IPS-20b (cell line): ENCODE measurements at regions not wholly inside any gene's neighbourhood (a gene's known extent, or its start where the extent isn't known, plus 50 kb on each side); places are given as distances from the start of the nearest gene placed in this dataset.
"Not testable (repeated sequence)": the region's sequence is repeated elsewhere in the genome, so short reads cannot be mapped to it uniquely, and the experiment has no call there.

ENCODE experiments used
- H3K27ac ChIP-seq: one replicate; pipeline ENCODE4 v1.5.1; 2013; ENCODE audit warnings: low read length
- H3K27me3 ChIP-seq: 2 replicates; pipeline ENCODE4 v1.6.1; 2013; ENCODE audit warnings: mild to moderate bottlenecking, low read length, inconsistent platforms; ENCODE audit not compliant: insufficient read depth
- H3K36me3 ChIP-seq: 2 replicates; pipeline ENCODE4 v1.6.1; 2013; ENCODE audit warnings: low read depth, mild to moderate bottlenecking, inconsistent platforms, low read length, moderate library complexity; ENCODE audit not compliant: insufficient read depth
- H3K4me1 ChIP-seq: 2 replicates; pipeline ENCODE4 v1.6.1; 2013; ENCODE audit warnings: mild to moderate bottlenecking, control low read depth, inconsistent platforms, low read length, moderate library complexity; ENCODE audit not compliant: insufficient read depth
- H3K4me3 ChIP-seq: 2 replicates; pipeline ENCODE4 v1.5.1; 2013; ENCODE audit warnings: mild to moderate bottlenecking, low read length, inconsistent platforms
- H3K9ac ChIP-seq: 2 replicates; pipeline ENCODE4 v1.6.1; 2013; ENCODE audit warnings: low read depth, mild to moderate bottlenecking, inconsistent platforms, low read length, moderate library complexity
- H3K9me3 ChIP-seq: 2 replicates; pipeline ENCODE4 v1.6.1; 2013; ENCODE audit warnings: mild to moderate bottlenecking, low read depth, low read length, inconsistent platforms; ENCODE audit not compliant: insufficient read depth

- Histone ChIP-seq H3K36me3 (no peaks in the 10 kb centered on the region), H3K4me3 (no peak overlapping the region), H3K9me3 (peaks cover 5% of the 10 kb centered on the region; the same call in 1 of the 2 replicates), H3K27me3 (no peaks in the 10 kb centered on the region), H3K9ac (no peak overlapping the region), H3K4me1 (no peaks in the 10 kb centered on the region), H3K27ac (no peak overlapping the region)
Observed at GRCh38 chr20:16824664-16825063, 76.5 kb downstream of the OTOR start.

- Histone ChIP-seq H3K27ac (no peak overlapping the region), H3K4me1 (no peaks in the 10 kb centered on the region), H3K27me3 (no peaks in the 10 kb centered on the region)
Observed at GRCh38 chr20:16828666-16829305, 80.6 kb downstream of the OTOR start.

GRCh38 chr20:16835690-16836089 is 87.5 kb downstream of the OTOR start:
- not testable (repeated sequence) for H3K9me3 ChIP-seq, H3K27me3 ChIP-seq, H3K36me3 ChIP-seq, H3K27ac ChIP-seq, H3K4me3 ChIP-seq, H3K4me1 ChIP-seq, H3K9ac ChIP-seq

More at GRCh38 chr20:16828666-16829305, 80.6 kb downstream of the OTOR start:
- Histone ChIP-seq H3K9me3 (peaks cover 5% of the 10 kb centered on the region; the same call in 1 of the 2 replicates), H3K4me3 (no peak overlapping the region), H3K36me3 (no peaks in the 10 kb centered on the region), H3K9ac (no peak overlapping the region)

GRCh38 chr20:16842486-16843120 is 94.4 kb downstream of the OTOR start:
- H3K4me1 ChIP-seq, result peaks cover 5% of the 10 kb centered on the region; the same call in 1 of the 2 replicates
- no peaks in the 10 kb centered on the region for H3K9me3 ChIP-seq
- no peak overlapping the region for H3K4me3 ChIP-seq
- H3K36me3 ChIP-seq, result no peaks in the 10 kb centered on the region
- H3K27ac ChIP-seq, result no peak overlapping the region
- no peaks in the 10 kb centered on the region for H3K27me3 ChIP-seq
- H3K9ac ChIP-seq, result no peak overlapping the region

GRCh38 chr20:16844406-16844805 is 96.2 kb downstream of the OTOR start:
- Histone ChIP-seq H3K4me1 (peaks cover 17% of the 10 kb centered on the region), H3K27me3 (no peaks in the 10 kb centered on the region), H3K9me3 (no peaks in the 10 kb centered on the region), H3K9ac (no peak overlapping the region), H3K4me3 (no peak overlapping the region), H3K36me3 (no peaks in the 10 kb centered on the region), H3K27ac (no peak overlapping the region)

- no peaks in the 10 kb centered on the region for H3K9me3 ChIP-seq
- no peak overlapping the region for H3K9ac ChIP-seq
- no peak overlapping the region for H3K27ac ChIP-seq
- H3K4me3 ChIP-seq, result no peak overlapping the region
- H3K36me3 ChIP-seq, result no peaks in the 10 kb centered on the region
- no peaks in the 10 kb centered on the region for H3K27me3 ChIP-seq
- H3K4me1 ChIP-seq, result peaks cover 17% of the 10 kb centered on the region
Observed at GRCh38 chr20:16846006-16846405, 97.8 kb downstream of the OTOR start.

GRCh38 chr20:16848061-16848460 is 99.9 kb downstream of the OTOR start:
- Histone ChIP-seq H3K9ac (no peak overlapping the region), H3K4me3 (no peak overlapping the region)

GRCh38 chr20:16848526-16848925 is 100.4 kb downstream of the OTOR start:
- Histone ChIP-seq H3K9me3 (no peaks in the 10 kb centered on the region), H3K36me3 (no peaks in the 10 kb centered on the region), H3K27ac (no peak overlapping the region), H3K4me1 (peaks cover 17% of the 10 kb centered on the region), H3K9ac (no peak overlapping the region), H3K4me3 (no peak overlapping the region), H3K27me3 (no peaks in the 10 kb centered on the region)

More at GRCh38 chr20:16848061-16848460, 99.9 kb downstream of the OTOR start:
- no peak overlapping the region for H3K27ac ChIP-seq
- H3K9me3 ChIP-seq, result no peaks in the 10 kb centered on the region
- no peaks in the 10 kb centered on the region for H3K27me3 ChIP-seq
- no peaks in the 10 kb centered on the region for H3K36me3 ChIP-seq
- H3K4me1 ChIP-seq, result peaks cover 17% of the 10 kb centered on the region

- H3K27me3 ChIP-seq, result no peaks in the 10 kb centered on the region
- H3K9me3 ChIP-seq, result no peaks in the 10 kb centered on the region
- H3K36me3 ChIP-seq, result no peaks in the 10 kb centered on the region
- H3K4me1 ChIP-seq, result no peaks in the 10 kb centered on the region
- no peak overlapping the region for H3K4me3 ChIP-seq
- H3K27ac ChIP-seq, result no peak overlapping the region
- no peak overlapping the region for H3K9ac ChIP-seq
Observed at GRCh38 chr20:16860914-16861313, 112.8 kb downstream of the OTOR start.

GRCh38 chr20:16861708-16862107 is 113.5 kb downstream of the OTOR start:
- no peaks in the 10 kb centered on the region for H3K36me3 ChIP-seq
- no peak overlapping the region for H3K4me3 ChIP-seq
- H3K27me3 ChIP-seq, result no peaks in the 10 kb centered on the region
- H3K9me3 ChIP-seq, result no peaks in the 10 kb centered on the region
- H3K4me1 ChIP-seq, result no peaks in the 10 kb centered on the region
- no peak overlapping the region for H3K27ac ChIP-seq
- H3K9ac ChIP-seq, result no peak overlapping the region

- Histone ChIP-seq H3K27ac (no peak overlapping the region), H3K9me3 (no peaks in the 10 kb centered on the region), H3K4me1 (no peaks in the 10 kb centered on the region), H3K27me3 (no peaks in the 10 kb centered on the region), H3K4me3 (no peak overlapping the region), H3K9ac (no peak overlapping the region), H3K36me3 (no peaks in the 10 kb centered on the region)
Observed at GRCh38 chr20:16863303-16863702, 115.1 kb downstream of the OTOR start.

GRCh38 chr20:16864069-16864468 is 115.9 kb downstream of the OTOR start:
- H3K27ac ChIP-seq, result no peak overlapping the region
- H3K36me3 ChIP-seq, result no peaks in the 10 kb centered on the region
- no peak overlapping the region for H3K4me3 ChIP-seq
- H3K4me1 ChIP-seq, result no peaks in the 10 kb centered on the region
- no peak overlapping the region for H3K9ac ChIP-seq
- no peaks in the 10 kb centered on the region for H3K9me3 ChIP-seq
- no peaks in the 10 kb centered on the region for H3K27me3 ChIP-seq
